PC-3 (cell line): ENCODE measurements at regions not wholly inside any gene's neighbourhood (a gene's known extent, or its start where the extent isn't known, plus 50 kb on each side); places are given as distances from the start of the nearest gene placed in this dataset.

Experiments used
- CTCF ChIP-seq: fragments of 300-600 bp; sonication (generic); conservative IDR thresholded peaks from 2 replicates; pipeline ENCODE4 v1.5.1; 2017; ENCODE audit warnings: antibody characterized with exemption, low read depth, mild to moderate bottlenecking, low read length
- EZH2 ChIP-seq: fragments of 300-600 bp; sonication (generic); IDR thresholded peaks from one replicate; pipeline ENCODE4 v1.6.1; 2017; ENCODE audit warnings: antibody characterized with exemption, mild to moderate bottlenecking, low read length; ENCODE audit not compliant: unreplicated experiment
- EZH2phosphoT487 ChIP-seq: fragments of 300-600 bp; sonication (generic); IDR thresholded peaks from 2 replicates; pipeline ENCODE4 v1.6.1; 2018; ENCODE audit warnings: mild to moderate bottlenecking, antibody characterized with exemption, low read length, borderline replicate concordance

GRCh38 chr3:104360038-104360437 is 1006.7 kb upstream of the ALCAM start:
- TF ChIP-seq EZH2 = no peak
- no peak for TF ChIP-seq CTCF
- no peak for TF ChIP-seq EZH2phosphoT487
